Breast epithelium (tissue), 4 donors: ENCODE measurements at regions not wholly inside any gene's neighbourhood (a gene's known extent, or its start where the extent isn't known, plus 50 kb on each side); places are given as distances from the start of the nearest gene placed in this dataset.

Experiments
- DNase-seq, 2 donors: peaks; one replicate each; pipeline ENCODE4 v3.0.0-alpha.2; 2019; ENCODE audit warnings: low spot score in 2 of 2
- H3K27ac ChIP-seq, 2 donors: fragments of 200-600 bp; sonication (generic) in 1 of 2; one replicate each; pipeline ENCODE4 v1.5.1; 2016 to 2019; ENCODE audit warnings: mild to moderate bottlenecking in 1 of 2
- H3K27me3 ChIP-seq, 2 donors: fragments of 200-600 bp; sonication (generic) in 1 of 2; one replicate each; pipeline versions ENCODE4 v1.5.1 to v1.6.0; 2017 to 2019; ENCODE audit warnings: control low read depth in 1 of 2, mild to moderate bottlenecking in 1 of 2
- H3K36me3 ChIP-seq: fragments of 200-600 bp; one replicate; pipeline ENCODE4 v1.5.1; 2019
- H3K4me1 ChIP-seq, 2 donors: fragments of 200-600 bp; sonication (generic); one replicate each; pipeline ENCODE4 v1.5.1; 2016 to 2019; ENCODE audit warnings: control low read depth in 1 of 2
- H3K4me3 ChIP-seq, 3 donors: fragments of 200-600 bp; sonication (generic); 1 replicate in 2 of 3; 2 replicates in 1 of 3; pipeline ENCODE4 v1.5.1; 2016 to 2019; ENCODE audit warnings: mild to moderate bottlenecking in 3 of 3, moderate library complexity in 2 of 3
- H3K9me3 ChIP-seq, 2 donors: fragments of 200-600 bp; sonication (generic) in 1 of 2; one replicate each; pipeline ENCODE4 v1.5.1; 2016 to 2019; ENCODE audit warnings: control low read depth in 1 of 2
- CTCF ChIP-seq, 3 donors: fragments of 450-650 bp; IDR thresholded peaks; one replicate each; pipeline ENCODE4 v1.5.1; 2016 to 2017; ENCODE audit warnings: antibody characterized with exemption in 3 of 3, mild to moderate bottlenecking in 3 of 3, moderate library complexity in 3 of 3
- POLR2A ChIP-seq: fragments of 450-650 bp; IDR thresholded peaks from one replicate; pipeline ENCODE4 v1.6.1; 2016; ENCODE audit warnings: antibody characterized with exemption, mild to moderate bottlenecking, moderate library complexity
- POLR2AphosphoS5 ChIP-seq, 3 donors: sonication (generic); formaldehyde crosslinking; IDR thresholded peaks; one replicate each; pipeline ENCODE4 v1.6.1; 2017; ENCODE audit warnings: antibody characterized with exemption in 3 of 3
- intact Hi-C: fragments of 100-400 bp; cut with DNase I; formaldehyde crosslinking; loops from one replicate; pipeline ENCODE4 v1.15.1; 2023; ENCODE audit warnings: low total_unique reads

DNA sequence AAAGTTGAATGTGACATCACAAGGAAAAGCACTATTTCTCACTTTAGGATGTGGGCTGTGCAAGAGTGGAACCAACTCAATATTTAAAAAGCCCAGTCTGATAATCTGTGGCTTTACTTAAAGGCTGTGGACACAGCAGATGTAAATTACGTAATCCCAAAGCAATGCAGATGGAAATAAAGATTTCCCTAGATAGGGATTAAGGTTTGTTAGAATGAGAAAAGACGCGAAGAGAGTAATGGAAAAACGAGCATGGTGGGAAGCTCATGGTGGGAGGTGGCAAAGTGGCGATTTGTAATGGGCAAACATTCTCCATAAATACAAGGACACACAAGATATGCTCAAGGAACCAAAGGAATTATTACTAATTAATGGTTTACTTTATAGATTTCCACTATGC, 985.5 kb downstream of the FSTL5 start:
- TF ChIP-seq CTCF (IDR thresholded peaks at IDR 0.05) (no peak), POLR2AphosphoS5 (IDR thresholded peaks at IDR 0.05) (no peak), POLR2A (no peak)
- intact Hi-C loops, result no loop called here
- Histone ChIP-seq H3K36me3 (no peaks in the 10 kb centered on the region), H3K27me3 (no peaks in the 10 kb centered on the region), H3K4me3 (no peak overlapping the region), H3K9me3 (no peaks in the 10 kb centered on the region), H3K4me1 (no peaks in the 10 kb centered on the region), H3K27ac (no peak overlapping the region)
- no peak for DNase-seq

DNA sequence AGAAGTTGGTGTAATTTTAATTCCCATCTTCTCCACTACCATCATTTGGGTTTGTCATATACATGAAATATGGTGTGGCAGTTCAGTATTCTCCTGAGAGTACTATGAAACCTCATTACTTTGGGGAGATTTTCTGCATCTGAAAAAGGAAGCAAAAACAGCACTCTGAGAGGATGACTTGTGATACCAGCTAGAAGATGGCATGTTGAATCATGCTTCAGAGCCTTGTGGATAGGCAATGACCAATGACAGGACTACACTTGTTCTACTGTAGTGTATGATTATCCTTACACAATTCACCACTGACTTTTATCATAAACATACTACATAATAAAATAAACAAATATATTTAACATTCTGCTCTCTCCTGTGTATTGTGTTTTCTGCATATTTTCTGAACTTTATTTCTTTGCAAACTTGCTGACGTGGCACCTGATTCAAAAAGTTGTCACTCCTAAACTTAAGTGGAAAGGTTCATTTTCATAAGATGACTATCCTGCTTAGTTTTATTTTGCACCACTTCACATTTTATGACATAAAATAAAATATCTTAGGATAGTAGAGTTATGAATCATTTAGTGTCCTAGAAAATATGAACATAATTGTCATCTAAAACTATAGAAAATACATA, 991.3 kb downstream of the FSTL5 start:
- Histone ChIP-seq H3K36me3 (no peaks in the 10 kb centered on the region), H3K4me1 (no peaks in the 10 kb centered on the region), H3K4me3 (no peak overlapping the region), H3K27ac (no peak overlapping the region), H3K27me3 (no peaks in the 10 kb centered on the region), H3K9me3 (no peaks in the 10 kb centered on the region)
- intact Hi-C loops, result no loop called here
- no peak for TF ChIP-seq POLR2AphosphoS5 (IDR thresholded peaks at IDR 0.05)
- TF ChIP-seq CTCF (IDR thresholded peaks at IDR 0.05), result no peak
- TF ChIP-seq POLR2A, result no peak
- no peak for DNase-seq

GRCh38 chr4:161167539-161167938, 996.3 kb downstream of the FSTL5 start:
- no peaks in the 10 kb centered on the region for H3K27me3 ChIP-seq
- no peak overlapping the region for H3K27ac ChIP-seq
- TF ChIP-seq POLR2A (no peak), POLR2AphosphoS5 (IDR thresholded peaks at IDR 0.05) (no peak), CTCF (IDR thresholded peaks at IDR 0.05) (no peak)
- no peaks in the 10 kb centered on the region for H3K36me3 ChIP-seq
- no peaks in the 10 kb centered on the region for H3K4me1 ChIP-seq
- intact Hi-C loops, result no loop called here
- no peak overlapping the region for H3K4me3 ChIP-seq
- no peaks in the 10 kb centered on the region for H3K9me3 ChIP-seq
- no peak for DNase-seq

DNA sequence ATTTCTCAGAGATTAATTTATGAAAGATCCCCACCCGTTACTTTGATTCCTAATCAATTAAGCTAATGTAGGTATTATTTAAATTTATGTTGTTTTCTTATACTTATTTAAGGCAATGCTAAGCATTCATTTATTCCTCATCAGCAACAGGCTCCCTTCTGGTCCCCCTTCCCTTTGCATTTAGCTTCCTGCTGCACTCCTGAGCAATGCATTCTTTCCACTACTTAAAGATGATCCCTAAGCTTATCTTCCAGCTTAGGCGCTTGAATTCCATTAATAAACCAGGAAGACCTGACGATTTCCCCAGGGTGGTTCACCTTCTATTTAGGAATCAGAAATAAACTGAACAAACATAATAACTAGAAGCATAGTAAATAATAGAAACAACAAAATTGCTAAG, 1003.1 kb downstream of the FSTL5 start:
- no peak for TF ChIP-seq CTCF (IDR thresholded peaks at IDR 0.05)
- no peak for TF ChIP-seq POLR2A
- TF ChIP-seq POLR2AphosphoS5 (IDR thresholded peaks at IDR 0.05), result no peak
- H3K27me3 ChIP-seq, result no peaks in the 10 kb centered on the region

GRCh38 chr4:161148051-161148450, 1015.7 kb downstream of the FSTL5 start:
- DNase-seq, result no peak
- no peak overlapping the region for H3K4me3 ChIP-seq
- no peaks in the 10 kb centered on the region for H3K36me3 ChIP-seq
- H3K27me3 ChIP-seq, result no peaks in the 10 kb centered on the region
- intact Hi-C loops, result no loop called here
- TF ChIP-seq POLR2AphosphoS5 (IDR thresholded peaks at IDR 0.05), result no peak
- TF ChIP-seq POLR2A, result no peak
- TF ChIP-seq CTCF (IDR thresholded peaks at IDR 0.05), result no peak
- no peaks in the 10 kb centered on the region for H3K9me3 ChIP-seq
- no peak overlapping the region for H3K27ac ChIP-seq
- no peaks in the 10 kb centered on the region for H3K4me1 ChIP-seq

More for the DNA sequence above, 1003.1 kb downstream of the FSTL5 start:
- Histone ChIP-seq H3K4me3 (no peak overlapping the region), H3K27ac (no peak overlapping the region), H3K4me1 (no peaks in the 10 kb centered on the region), H3K36me3 (no peaks in the 10 kb centered on the region), H3K9me3 (no peaks in the 10 kb centered on the region)
- intact Hi-C loops, result no loop called here
- DNase-seq, result no peak
